GM19324 (cell line): ENCODE measurements at regions not wholly inside any gene's neighbourhood (a gene's known extent, or its start where the extent isn't known, plus 50 kb on each side); places are given as distances from the start of the nearest gene placed in this dataset.
"Not testable (repeated sequence)": the region's sequence is repeated elsewhere in the genome, so short reads cannot be mapped to it uniquely, and the experiment has no call there.

Experiments
- ATAC-seq: cut with Tn5 transposase; IDR thresholded peaks from one replicate; pipeline ENCODE4 v1.9.1; 2021; ENCODE audit warnings: mild to moderate bottlenecking, moderate library complexity; ENCODE audit not compliant: unreplicated experiment, low FRiP score

DNA sequence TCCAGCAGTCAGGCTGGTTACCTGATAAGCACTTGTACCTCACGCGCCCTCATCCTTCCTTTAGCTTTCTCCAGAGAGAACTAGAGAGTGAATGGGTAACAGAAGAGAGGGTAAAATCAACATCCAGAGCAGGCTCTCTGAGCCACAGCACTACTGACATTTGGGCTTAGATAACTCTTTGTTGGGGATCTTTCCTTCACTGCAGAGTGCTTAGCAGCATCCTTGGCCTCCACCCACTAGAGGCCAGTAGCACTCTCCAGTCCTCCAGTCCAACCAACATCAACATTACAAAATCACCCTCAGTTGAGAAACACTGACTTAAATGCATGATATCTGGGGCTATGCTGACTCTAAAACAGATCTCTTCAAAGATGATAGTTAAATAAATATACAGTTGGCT, 220.7 kb downstream of the TACR3 start:
- no peak for ATAC-seq

DNA sequence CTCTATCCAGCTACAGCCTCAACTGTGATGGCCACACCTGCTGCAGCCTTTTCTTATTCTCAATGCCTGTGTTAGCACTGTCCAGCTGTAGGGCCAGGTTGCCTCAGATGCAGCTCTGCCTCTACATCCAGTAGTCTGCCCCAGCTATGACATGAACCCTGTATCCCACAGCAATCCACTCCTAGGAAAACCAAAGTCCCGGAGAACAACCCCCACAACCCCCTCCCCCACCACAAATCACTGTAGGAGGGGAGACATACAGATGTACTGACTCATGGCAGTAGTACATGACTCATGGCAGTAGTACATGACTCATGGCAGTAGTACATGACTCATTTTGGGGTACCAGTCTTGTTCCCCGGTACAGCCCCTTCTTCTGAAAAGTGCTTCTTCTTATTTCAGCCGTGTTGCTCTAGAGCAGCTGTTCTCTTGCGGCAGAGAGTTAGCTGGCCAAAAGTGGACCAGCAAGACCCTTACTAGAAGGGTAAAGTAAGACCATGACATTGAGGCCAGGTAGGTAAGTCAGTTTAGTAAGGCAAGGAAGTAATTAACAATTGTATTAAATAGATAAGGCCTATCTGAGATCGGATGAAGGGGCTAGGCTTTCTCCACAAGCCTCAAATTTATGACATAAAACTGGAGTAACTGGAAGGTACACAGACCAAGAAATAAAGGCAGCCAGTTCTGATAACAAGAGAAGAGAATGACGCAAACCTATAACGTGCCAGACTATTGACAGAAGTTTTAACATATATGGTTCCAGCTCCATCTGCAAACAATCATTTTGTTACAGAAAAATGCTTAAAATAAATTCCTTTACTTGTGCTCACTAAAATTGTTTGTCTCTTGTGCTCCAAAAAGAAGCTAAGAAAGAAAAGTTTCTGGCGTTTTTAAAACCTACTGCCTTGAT, 221.4 kb downstream of the TACR3 start:
- ATAC-seq: peak; percentile 67

DNA sequence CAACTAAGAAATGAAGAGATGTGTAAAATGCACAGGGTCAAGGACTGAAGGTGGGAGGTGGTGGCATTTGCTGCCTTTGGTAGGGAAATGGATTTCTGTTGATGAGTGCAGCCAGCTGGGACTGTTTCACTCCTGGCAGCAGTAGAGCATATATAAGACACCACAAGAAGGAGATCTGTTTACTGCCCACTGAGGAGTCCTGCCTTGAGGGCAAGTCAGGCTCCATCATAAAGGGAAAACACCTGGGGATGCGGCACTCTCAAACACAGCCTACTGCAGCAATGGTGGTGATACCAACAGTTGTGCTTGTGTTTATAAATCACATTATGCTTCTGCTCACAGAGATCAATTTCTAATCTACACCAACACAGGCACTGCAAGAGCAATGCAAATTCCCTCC, 222.1 kb downstream of the TACR3 start:
- peak; percentile 36 for ATAC-seq

DNA sequence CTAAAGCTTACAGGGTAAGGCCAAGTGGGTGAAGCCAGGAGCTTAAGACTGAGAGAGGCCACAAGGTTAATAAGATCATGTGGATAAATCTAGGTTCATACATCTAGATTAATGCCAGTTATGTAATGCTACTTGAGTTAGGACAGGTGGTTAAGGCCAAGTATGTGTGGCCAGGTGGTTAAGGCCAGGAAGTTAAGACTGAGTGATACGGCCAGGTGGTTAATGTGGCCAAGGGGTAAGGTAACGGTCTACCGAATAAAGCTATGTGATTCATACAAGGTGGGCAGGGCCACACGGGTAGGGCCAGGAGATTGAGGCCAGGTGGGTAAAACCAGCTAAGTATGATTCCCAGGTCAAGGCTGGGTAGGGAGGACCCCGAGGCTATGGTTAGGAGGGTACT, 223.0 kb downstream of the TACR3 start:
- ATAC-seq: no peak

DNA sequence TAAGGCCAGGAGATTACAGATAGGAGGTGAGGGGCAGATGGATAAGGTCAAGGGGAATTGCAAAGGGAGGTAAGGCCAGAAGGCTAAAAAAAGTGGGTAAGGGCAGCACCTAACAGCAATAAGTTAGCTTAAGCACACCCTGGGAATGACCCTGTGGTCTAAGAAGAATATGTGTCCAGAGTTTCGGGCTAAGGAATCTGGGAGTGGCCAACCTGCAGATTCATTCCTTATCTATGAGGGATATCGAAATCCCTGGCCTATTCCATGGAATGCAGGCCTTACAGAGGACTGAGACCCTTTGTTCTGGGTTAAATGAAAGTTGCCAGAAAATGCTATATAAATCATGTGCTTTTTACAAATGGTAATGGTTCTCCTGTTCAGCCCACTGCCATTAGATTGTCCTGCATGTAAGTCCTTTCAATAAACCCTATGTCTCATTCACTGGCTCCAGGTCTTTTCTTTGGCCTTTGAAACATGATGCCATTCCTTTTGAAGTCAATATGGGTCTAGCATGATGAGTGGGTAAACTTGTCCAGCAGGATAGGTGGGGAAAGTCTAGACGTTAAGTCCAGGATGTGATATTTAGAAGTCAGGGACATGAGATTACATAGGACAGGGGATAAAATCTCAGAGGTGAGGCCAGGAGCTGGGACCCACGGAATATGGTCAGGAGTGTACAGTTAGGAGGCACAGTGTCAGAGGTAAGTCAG, 226.2 kb downstream of the TACR3 start:
- no peak for ATAC-seq

DNA sequence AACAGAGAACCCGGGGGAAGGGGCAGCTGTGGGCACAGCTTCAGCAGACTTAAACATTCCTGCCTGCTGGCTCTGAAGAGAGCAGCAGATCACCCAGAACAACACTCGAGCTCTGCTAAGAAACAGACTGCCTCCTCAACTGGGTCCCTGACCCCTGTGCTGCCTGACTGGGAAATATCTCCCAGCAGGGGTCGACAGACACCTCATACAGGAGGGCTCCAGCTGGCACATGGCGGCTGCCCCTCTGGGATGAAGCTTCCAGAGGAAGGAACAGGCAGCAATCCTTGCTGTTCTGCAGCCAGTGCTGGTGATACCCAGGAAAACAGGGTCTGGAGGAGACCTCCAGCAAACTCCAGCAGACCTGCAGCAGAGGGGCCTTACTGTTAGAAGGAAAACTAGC, 234.5 kb downstream of the TACR3 start:
- not testable (repeated sequence) for ATAC-seq

DNA sequence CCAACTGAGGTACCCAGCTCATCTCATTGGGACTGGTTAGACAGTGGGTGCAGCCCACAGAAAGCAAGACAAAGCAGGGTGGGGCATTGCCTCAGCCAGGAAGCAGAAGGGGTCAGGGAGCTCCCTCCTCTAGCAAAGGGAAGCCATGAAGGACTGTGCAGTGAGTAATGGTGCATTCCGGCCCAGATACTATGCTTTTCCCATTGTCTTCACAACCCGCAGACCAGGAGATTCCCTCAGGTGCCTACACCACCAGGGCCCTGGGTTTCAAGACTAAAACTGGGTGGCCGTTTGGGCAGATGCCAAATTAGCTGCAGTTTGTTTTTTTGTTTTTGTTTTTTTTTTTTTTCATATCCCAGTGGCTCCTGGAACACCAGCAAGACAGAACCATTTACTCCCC, 235.3 kb downstream of the TACR3 start:
- no peak for ATAC-seq

DNA sequence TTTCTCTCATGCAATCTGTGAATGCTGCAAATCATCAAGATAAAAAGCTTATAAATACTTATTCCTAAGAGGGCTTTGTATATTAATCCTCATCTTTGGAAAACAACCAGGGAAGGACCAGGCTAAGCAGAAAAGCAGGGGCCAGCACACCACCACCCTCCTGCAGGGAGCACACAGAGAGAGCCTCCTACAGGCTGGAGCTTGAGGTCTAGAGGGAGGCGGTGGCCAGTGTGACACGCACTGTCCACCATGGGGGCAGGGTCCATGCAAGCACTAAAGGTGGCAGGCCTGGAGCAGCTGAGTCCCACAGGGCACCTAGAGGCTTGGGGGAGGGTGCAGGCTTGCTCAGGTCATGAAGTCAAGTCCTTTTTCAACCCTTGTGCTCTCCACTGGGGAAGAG, 236.9 kb downstream of the TACR3 start:
- ATAC-seq: no peak

DNA sequence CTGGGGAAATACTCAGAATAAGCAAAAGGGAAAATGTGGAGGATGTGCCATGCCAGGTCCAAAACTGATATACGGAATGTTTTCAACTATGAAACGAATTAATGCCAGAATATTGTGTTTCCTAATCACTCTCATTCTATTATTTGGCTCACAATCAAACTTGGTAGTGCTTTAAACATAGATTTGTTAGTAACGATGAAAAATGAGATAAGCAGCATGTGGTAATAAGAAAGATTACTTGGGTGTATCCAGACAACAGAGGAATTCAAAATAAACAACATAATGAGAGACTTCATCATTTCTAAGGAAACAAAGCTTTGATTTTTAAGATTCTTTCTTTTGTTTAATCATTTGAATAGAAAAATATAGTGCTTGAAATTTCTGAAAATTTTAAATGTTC, 237.3 kb downstream of the TACR3 start:
- no peak for ATAC-seq

DNA sequence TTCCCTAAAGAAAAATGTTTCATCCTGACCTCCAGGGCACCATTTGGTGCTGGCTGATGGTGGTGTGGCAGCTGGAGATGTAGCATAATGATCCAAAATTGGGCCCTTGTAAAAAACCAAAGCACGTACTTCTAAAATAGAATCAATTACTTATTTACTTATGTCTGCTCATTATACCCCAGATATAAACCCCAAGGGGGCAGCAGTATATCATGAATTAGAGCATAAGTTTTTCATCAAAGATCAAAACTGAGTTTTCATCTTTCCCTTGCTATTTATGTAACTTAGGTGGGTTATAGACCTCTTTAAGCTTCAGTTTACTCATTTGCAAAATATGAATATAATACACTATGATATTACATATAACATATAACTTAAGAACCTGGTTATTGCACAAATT, 241.1 kb downstream of the TACR3 start:
- no peak for ATAC-seq

DNA sequence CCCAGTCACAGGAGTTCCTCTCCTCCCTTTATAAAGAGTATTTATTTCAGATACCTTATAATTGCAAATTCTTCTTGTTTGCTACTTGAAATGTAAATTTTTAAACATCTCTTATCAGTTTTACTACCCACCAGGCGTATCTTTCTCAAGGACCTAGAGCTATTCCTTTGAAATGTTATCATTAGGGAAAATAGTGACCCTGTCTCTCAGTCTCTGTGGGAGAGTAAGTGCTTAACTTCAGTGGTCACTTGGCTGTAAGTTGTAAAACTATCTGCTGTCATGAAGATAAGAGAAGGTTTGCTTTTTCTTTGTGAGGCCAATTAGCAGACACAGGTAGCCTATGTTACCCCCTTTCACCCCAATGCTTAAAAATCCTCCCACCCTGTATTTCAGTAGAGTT, 241.6 kb downstream of the TACR3 start:
- ATAC-seq: no peak

DNA sequence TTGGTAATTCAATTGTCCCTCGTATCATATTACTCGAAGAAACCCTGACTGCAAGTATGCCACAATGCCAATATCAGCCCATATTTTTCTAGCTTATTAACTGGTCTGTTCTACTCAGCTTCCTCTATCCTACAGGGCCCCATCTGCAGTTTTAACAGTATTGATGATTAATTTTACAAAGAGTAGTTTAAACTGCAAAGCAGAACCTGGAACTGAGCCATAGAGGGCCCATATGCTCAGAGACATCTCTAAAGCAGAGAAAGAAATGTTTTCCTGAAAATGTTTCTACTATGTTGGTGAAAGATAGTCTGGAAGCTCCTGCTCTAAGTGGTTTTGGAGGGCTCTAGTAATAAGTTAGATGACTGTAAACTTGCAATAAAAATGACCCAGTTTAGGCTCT, 259.4 kb upstream of the CENPE start:
- no peak for ATAC-seq

DNA sequence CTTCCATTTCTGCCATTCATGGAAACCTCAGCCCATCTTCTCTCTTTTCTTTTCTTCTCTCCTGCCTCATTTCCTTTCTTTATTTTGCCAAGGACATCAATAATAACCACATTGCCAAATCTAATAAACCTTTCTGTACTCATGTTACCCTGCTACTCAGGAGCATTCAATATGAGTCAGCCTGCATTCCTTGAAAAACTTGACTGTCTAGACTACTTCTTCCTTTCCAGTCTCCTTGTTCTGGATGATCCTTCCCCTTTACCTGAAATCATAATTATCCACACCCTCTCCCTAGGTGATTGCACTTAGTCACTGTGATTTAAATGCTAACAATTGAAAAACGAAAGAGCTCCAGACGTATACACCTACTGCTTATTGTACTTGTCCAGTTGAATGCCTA, 253.2 kb upstream of the CENPE start:
- no peak for ATAC-seq

DNA sequence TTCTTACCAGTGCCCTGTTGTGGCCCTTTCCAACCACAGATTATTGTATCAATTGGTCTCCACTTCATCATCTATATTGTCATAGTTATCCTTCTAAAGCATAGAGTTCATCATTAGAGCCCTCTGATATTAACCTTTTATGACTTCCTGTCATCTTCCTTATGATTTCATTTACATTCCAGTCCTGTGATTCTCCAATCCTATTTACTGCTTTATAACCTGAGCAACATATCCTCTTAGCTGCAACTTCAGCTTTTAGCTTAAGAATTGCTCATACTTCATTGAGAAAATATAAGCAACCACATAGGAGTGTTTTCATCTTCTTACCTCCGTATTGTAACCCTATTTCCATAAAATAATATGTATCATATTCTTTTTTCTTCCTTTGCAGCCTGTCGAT, 252.6 kb upstream of the CENPE start:
- ATAC-seq: no peak

DNA sequence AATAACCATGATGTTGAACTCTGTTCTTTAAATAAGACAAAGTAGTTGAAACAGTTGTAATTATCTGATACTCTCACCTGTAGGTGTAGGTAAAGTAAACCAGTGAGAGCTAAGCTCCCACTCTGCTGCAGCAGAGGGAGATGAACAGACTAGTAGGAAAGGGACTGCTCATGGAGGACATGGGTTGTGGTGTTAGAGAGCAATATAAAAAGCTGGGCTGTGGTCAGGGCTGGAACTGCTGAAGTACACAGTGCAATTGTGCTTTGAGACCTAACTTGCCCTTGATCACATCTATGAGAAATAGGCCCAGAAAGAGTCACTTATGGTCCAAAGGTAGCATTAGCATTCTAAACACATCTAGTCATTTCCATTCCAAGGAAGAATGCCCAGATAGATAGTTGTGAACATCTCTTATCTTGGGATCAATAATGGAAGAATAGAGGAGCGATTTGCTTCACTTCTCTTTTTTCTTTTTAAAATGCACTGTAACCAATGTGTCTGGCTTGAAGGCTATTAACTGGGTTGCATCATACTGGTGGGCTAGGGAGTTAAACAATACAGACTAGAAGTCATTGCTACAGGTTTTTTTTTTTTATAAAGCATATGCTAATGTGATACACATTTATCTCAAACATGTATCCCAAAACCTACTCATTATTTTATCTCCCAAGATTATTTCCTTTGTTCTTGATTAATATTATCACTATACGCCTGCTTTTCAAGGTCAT, 251.3 kb upstream of the CENPE start:
- ATAC-seq: no peak

DNA sequence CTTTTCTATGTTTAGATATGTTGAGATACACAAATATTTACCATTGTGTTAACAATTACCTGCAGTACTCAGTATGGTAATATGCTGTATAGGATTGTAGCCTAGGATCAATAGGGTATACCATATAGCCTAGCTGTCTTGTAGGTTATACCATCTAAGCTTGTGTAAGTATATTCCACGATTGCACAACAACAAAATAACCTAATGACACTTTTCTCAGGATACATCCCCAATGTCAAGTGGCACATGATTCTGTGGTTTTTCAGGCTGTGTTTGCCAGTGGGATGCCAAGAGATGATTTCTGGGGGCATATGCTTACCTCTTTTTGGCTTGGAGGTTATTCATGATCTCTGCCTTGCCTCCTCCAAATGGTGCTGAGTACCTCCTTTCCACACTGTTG, 247.2 kb upstream of the CENPE start:
- no peak for ATAC-seq

DNA sequence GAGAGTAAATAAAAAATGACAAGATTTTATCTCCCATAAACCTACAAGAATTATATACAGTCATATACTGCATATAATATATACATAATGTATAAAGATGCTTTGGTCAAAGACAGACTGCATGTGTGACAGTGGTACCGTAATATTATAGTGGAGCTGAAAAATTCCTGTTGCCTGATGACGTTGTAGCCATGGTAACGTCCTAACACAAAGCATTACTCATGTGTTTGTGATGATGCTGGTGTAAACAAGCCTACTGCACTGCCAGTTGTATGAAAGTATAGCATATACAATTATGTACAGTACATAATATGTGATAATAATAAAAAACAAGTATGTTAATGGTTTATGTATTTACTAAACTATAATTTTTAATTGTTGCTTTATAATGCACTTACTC, 245.2 kb upstream of the CENPE start:
- no peak for ATAC-seq

DNA sequence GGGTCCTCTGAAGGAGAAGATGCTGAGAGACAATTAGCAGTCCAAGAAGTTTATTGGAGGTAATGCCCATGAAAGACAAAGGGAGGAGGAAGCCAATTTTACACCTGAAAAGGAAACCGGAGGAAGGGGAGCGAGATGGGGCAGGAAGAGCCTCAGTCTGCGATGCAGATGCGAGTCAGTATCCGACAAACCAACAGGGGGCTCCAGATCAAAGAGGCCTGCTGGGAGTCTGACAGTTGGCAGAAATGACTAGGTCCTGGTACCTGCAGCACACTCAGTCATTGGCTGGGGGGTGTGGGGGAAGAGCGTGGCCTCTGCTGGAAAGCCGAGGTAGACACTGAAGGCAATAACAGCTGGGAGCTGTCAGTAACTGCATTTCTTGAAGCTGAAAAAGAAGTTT, 231.1 kb upstream of the CENPE start:
- ATAC-seq: no peak

DNA sequence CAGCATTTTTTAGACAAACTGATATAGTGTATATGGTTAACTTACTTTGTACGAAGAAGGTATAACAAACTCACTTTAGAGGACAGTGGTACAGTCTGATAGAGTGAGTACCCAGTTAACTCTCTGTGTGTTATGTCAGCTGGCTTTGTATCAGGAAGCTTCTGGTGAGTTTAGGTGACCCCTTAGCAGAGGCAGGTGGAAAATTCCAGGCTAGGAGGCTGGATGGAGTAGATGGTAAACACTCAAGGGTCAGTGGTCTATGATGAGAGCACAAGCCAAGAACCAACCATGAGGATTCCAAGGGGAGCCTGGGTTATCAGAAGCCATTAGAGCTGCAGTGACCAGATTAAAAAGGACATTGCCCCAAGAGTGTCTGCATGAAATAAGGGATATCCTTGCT, 227.3 kb upstream of the CENPE start:
- no peak for ATAC-seq

DNA sequence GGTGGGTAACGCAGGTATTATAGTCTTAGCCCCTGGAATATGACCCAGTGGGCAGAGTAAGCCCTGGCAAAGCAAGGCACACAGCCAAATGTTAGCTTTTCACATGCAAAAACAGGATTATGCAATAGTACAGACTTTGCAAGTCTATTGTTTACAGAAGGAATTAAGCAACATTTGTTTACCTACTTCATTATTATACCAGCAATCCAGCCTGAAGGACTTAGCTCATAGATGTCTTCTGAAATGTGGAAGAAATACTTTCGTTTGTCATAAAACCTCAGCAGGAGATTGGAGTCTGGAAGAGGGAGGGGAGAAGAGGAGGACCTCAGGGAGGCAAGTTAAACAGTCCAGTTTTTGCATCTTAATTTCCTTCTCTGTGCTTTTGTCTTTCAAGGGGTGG, 226.7 kb upstream of the CENPE start:
- ATAC-seq: no peak

DNA sequence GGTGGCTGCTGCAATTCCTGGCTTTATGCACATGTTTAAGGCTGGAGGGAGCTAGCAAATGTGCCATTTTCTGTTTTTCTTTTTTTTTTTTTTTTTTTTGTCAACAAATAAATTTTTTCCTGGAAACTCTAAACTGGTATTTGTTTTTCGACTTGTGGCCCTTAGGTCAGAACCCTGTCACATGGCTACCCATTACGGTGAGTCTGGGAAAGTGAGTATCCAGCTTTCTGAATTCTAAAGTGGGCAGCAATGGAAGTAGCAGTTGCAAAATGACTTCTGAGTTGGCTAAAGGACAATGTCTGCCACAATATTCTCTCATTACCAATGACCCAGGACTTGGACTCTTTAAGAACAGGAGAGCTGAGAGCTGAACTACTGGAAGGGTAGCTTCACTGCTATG, 225.1 kb upstream of the CENPE start:
- no peak for ATAC-seq
